OCI-LY7 (cell line): ENCODE measurements at regions not wholly inside any gene's neighbourhood (a gene's known extent, or its start where the extent isn't known, plus 50 kb on each side); places are given as distances from the start of the nearest gene placed in this dataset.

Source experiments
- EZH2phosphoT487 ChIP-seq: fragments of 200-600 bp; sonication (generic); IDR thresholded peaks from 2 replicates; pipeline ENCODE4 v1.6.1; 2018; ENCODE audit warnings: low read depth, borderline replicate concordance, mild to moderate bottlenecking, mixed run types, antibody characterized with exemption, low read length, moderate library complexity, mixed read lengths
- TF ChIP-seq, protein P1 (sequence below): fragments of 200-600 bp; sonication (generic); conservative IDR thresholded peaks from 2 replicates; pipeline ENCODE4 v1.5.1; 2014; ENCODE audit warnings: mild to moderate bottlenecking, antibody characterized with exemption, low read length, moderate library complexity, mixed read lengths

DNA sequence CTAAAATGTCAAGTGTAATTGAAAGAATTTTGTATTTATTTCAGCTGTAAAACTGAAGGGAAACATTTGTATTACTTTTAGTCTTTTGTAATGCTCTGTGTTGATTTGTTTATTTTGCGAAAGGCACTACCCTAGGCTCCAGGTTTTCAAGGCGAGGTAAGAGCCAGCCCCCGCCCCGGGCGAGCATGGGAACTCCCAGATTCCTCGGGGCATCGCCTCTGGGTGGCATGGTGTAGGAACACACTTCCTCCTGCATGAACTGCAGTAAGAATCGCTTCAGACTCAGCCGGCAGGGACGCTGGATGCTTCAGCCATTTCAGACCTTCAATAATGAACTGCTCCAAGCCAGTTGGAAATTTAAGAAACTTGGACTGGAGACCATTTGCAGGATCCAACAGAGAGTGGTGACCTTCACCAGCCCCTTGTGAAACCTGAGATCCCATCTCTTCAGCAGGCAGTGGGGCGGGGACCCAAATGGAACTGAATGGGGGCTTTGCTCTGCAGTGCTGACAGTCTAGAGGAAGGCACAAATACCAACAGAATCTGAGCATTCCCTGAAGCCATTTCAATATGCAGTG, 544.3 kb upstream of the MGMT start:
- TF ChIP-seq, protein P1, sequence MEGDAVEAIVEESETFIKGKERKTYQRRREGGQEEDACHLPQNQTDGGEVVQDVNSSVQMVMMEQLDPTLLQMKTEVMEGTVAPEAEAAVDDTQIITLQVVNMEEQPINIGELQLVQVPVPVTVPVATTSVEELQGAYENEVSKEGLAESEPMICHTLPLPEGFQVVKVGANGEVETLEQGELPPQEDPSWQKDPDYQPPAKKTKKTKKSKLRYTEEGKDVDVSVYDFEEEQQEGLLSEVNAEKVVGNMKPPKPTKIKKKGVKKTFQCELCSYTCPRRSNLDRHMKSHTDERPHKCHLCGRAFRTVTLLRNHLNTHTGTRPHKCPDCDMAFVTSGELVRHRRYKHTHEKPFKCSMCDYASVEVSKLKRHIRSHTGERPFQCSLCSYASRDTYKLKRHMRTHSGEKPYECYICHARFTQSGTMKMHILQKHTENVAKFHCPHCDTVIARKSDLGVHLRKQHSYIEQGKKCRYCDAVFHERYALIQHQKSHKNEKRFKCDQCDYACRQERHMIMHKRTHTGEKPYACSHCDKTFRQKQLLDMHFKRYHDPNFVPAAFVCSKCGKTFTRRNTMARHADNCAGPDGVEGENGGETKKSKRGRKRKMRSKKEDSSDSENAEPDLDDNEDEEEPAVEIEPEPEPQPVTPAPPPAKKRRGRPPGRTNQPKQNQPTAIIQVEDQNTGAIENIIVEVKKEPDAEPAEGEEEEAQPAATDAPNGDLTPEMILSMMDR: no peak
- TF ChIP-seq EZH2phosphoT487: no peak
